ENCODE measurements at regions not wholly inside any gene's neighbourhood (a gene's known extent, or its start where the extent isn't known, plus 50 kb on each side); places are given as distances from the start of the nearest gene placed in this dataset.
"Not testable (repeated sequence)": the region's sequence is repeated elsewhere in the genome, so short reads cannot be mapped to it uniquely, and the experiment has no call there.

DNA sequence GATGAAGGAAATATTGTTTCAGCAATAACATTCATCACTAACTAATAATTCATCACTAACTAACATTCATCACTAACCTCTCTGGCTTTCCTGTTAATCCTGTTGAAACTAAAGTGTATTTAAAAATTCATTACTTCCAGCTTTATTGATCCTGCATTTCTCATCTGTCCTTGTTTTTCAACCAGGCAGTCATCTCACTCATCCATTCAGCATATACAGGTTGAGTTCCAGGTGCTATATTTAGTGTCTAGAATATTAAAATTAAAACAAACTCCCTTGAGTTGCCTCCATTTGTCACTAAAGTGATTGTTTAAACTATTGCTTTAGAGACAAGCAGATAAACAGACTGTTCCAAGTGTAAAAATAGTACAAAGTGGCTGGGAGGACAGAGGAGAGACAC, 58.1 kb downstream of the ATXN7L3B start:
- DNase-seq (ENCODE audit: low spot score) = no peak

DNA sequence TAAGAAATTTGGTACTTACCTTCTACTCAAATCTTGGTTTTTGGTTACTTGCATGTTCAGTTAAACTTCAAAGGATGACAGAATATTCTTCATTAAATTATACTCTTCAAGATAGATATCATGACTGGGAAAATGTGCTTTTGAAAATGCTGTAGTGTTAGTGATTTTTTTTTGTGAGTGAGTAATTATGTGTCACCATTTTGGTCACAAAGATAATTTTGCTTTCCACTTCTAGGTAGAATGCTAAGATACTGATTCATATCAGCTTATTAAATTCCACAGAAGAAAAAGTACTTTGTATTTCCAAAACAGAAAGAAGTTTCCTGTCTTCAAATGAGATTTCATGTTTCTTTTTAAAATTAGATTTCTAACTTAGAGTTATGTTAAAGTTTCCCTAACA, 61.2 kb downstream of the ATXN7L3B start:
- DNase-seq (ENCODE audit: low spot score) = no peak

DNA sequence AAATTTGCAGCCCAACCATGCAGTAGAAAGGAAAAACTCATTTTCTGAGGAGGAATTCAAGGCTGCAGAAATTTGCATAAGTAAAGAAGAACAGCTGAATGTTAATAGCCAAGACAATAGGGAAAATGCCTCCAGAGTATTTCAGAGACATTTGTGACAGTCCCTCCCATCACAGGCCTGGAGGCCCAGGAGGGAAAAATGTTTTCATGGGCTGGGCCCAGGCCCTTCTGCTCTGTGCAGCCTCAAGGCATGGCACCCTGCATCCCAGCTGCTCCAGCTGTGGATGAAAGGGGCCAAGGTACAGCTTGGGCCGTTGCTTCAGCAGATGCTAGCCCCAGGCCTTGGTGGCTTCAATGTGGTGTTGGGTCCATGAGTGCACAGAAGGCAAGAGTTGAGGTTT, 62.3 kb downstream of the ATXN7L3B start:
- no peak for DNase-seq (ENCODE audit: low spot score)

DNA sequence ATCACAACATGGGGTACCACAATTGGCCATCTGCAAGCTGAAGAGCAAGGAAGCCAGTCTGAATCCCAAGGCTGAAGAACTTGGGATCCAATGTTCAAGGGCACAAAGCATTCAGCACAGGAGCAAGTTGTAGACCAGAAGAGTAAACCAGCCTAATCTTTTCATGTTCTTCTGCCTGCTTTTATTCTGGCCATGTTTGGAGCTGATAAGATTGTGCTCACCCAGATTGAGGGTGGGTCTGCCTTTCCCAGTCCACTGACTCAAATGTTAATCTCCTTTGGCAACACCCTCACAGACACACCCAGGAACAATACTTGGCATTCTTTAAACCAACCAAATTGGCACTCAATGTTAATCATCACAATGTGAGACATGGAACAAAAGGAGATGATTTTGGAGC, 63.2 kb downstream of the ATXN7L3B start:
- not testable (repeated sequence) for DNase-seq (ENCODE audit: low spot score)

DNA sequence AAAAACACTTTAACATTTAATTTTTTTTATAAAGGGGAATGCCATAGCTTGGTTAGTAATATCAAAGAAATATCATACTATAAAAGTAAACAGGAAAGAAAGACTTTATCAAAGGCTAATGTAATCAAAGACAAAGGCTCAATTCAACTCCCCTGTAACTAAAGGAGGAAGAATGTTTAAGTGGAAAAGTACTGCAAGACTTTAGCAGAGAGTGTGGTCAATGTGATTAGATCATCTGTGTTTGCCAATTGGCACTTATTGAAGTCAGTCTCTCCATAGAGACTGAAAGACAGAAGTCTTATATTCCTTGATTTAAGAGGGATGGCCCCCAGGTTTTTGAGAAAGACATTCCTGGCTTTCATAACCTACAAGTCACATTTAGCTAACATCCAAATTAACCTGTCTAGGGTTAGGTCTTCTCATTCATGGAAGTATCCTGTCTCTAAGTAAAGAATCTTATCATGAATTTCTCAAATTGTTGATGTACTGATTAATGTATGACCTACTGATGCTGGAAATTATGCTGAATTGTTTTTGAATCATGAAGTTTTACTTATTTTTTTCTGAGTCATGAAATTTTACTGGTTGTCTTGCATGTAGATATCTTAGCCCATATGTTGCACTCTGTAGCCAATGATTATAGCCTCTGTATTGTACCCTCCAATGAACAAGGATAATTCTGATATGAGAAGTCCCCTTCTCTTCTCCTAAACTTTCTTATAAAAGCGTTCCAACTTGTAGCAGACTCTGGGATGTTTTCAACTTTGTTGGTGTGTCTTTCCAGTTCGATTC, 65.4 kb downstream of the ATXN7L3B start:
- DNase-seq (ENCODE audit: low spot score) = no peak

DNA sequence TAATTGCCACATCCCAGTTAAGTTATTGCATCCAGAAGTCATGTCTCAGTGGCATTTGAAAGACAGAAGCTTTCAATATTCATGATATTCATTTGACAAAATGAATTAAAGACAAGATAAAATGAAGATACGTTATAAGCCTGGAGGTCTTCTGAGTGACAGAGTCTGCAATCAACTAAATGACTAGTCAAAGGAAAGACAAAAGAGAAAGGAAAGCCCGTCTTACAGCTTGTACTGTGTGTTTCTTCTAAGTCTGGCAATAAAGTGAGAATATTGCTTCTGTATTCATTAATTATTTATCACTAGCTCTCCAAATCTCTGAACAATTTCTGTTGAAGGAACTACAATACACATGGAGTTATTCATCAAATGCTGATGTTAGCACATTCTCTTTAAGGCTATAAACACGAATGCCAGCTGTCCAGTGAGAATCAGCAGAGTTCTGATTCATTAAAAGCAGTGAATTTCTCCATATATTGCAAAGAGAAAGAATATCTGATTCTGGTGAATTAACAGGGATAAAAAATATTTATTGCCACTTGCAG, 70.7 kb downstream of the ATXN7L3B start:
- no peak for DNase-seq (ENCODE audit: low spot score)

DNA sequence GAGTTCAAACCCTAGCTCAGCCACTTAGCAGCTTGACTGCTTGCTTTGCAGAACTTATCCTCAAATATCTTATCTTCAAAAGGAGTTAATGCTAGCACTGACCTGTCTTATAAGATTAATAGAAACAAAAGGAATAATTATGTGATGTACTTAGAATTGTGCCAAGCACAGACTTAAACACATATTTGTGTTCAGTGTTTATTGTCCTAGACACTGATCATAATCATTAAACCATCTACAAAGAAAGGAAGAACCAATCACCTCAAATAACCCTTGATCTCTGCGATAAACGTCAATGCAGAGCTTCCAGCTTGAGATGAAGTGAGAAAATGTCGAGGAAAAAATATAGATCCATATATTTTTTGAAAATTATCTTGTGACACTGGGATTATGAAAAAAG, 73.1 kb downstream of the ATXN7L3B start:
- no peak for DNase-seq (ENCODE audit: low spot score)

DNA sequence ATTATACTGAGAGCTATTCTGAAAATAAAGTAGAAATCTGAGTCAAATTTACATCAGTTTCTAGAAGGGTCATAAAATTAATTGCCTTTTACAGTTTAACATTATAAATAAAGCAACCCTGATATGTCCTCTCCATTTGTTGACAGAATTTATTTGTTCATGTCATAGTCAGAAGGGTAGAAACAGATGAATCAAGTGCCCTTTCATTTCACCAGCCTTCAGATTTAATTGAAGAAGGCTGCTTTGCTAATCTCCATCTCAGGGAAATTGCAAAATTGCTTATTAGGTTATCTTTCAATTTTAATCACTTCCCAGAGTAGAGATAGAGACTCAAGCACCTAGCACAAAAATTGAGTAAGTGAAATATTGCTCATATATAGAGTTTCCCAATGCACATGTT, 76.8 kb downstream of the ATXN7L3B start:
- DNase-seq (ENCODE audit: low spot score) = no peak

DNA sequence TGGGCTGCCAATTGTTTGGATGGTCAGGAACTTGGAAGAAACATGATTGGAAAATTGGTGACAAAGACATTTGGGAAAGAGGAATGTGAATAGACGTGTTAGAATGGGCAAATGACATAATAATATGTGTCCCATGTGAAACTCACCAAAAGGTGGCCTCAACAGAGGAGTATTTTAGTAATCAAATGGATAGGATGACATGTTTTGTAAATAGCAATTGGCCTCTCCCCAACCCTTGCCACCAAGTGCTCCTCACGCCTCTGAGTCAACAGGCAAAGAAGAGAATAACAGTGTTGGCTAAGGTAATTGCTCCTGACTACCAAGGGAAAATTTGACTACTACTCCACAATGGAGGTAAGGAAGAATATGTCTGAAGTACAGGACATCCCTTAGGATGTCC, 81.4 kb downstream of the ATXN7L3B start:
- DNase-seq (ENCODE audit: low spot score) = no peak

DNA sequence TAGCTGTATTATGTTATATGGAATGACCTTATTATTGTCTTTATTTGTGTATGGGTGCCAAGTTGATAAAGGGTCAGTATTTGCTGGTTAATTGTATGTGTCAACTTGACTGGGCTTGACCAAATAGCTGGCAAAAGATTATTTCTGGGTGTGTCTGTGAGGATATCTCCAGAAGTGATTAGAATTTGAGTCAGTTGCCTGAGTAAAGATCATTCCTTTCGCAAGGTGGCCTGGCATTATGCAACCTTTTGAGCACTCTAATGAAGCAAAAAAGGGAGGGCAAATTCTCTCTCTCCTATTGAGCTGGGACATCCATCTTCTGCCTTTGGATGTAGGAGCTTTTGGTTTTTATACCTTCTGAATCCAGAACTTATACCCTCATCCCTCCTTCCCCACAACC, 82.2 kb downstream of the ATXN7L3B start:
- DNase-seq (ENCODE audit: low spot score) = no peak

DNA sequence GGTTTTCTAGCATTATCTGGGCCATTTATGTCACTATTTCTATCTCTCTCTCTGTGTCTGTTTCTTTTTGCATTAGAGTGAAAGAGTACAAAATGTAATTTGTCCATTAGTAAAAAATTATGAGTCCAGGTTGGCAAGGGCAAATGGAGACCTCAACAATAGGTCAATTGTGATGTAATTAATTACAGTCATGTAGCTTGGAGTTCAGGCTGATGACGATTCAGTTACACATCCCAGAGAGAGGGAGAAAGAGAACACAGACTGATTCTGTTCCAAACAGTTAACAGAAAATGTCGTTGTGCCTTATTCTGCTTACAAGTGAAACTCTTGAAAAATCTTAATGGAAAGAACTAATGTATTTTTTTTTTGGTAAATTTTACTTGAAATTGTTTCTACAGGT, 83.3 kb downstream of the ATXN7L3B start:
- no peak for DNase-seq (ENCODE audit: low spot score)

DNA sequence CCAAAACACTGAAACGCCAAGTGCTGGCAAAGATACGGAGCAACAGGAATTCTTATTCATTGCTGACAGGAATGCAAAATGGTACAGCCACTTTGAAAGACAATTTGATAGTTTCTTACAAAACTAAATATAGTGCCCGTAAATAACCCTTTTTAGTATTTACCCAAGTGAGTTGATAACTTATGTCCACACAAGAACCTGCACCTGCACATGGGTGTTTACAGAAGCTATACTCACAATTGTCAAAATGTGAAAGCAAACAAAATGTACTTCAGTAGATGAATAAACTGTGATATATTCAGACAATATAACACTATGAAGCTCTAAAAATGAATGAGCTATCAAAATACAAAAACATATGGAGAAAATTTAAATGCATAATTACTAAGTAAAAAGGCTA, 86.6 kb downstream of the ATXN7L3B start:
- DNase-seq (ENCODE audit: low spot score) = no peak

DNA sequence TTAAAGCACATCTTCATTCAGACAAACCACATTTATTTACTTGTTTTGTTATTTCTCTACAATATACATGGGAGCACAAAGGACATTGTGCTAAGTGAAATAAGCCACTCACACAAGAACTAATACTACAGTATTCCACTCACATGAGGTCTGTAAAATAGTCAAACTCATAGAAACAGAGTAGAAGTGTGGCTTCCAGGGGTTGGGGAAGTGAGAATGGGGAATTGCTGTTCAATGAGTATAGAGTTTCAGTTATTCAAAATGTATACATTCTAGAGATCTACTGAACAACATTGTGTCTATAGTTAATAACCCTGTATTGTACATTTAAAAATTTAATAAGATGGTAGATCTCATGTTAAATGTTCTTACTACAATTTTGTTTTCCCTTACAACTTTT, 88.8 kb downstream of the ATXN7L3B start:
- DNase-seq (ENCODE audit: low spot score) = no peak

DNA sequence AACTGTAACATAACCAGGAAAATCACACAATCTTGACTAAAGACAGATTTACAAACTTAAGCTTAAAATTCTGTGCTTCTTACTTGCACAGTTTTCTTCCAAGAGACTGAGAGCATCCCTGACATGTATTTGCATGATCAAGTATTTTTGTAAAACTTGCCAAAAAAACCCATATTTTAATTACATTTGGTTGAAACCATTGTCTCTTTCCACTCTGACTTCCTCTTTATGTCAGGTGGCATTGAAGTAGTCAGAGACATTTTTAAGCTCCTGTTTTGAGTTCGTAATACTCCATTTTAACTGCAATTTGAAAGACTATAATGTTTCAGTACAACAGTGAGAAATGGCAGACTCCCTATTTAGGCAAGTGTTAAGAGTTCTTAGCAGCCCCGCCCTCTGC, 103.6 kb downstream of the ATXN7L3B start:
- no peak for DNase-seq (ENCODE audit: low spot score)

DNA sequence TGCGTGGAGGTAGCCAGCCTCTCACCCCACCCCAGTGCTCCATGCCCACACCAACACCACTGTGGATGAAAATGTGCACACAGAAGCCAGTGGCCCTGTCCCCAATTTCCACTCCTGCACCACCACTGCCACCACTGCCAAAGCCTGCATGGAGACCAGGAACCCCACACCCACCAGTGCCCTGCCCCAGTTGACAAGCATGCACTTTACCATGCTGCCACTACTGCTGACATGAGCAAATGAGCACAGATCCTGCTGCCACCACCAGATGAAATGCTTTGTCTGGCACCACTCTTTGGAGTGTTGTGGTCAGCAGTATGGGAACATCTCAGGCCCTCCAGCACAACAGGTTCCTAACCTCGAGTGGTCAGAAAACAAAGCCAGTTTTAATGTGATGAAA, 104.1 kb downstream of the ATXN7L3B start:
- DNase-seq (ENCODE audit: low spot score) = no peak

DNA sequence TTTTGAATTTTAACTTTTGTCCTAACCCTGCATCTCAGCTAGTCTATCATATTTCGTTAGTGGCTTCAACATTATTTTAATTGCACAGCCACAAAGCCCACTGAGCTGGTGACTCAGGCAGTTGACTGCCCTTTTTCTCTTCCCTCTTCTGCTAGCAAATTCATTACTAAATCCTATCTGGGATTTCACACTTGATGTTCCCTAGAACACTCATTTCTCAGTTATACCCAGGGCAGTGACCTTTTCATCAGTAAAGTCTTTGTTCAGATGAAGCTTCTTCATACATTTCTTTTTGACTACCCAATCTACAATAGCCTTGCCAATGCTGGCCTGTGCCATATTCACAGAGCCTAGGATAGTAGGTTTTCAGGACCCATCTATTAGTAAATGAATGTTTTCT, 107.0 kb downstream of the ATXN7L3B start:
- no peak for DNase-seq (ENCODE audit: low spot score)

DNA sequence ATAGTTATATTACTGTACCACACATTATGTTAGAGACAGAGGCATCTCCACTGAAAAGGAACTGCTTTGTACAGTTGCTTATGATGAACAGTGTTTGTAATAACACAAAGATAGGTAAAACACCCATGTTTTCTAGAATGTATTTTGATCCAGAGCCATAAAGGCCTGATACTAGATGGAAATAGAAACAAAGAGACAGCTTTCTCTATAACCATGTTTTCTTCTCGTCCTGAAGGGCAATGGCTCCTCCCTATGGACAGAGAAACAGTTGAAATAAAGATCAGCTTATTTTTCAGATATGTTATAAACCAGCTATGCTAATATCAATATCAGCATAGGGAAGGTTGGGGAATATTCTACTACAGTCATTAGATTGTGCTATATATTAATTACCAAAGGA, 109.2 kb downstream of the ATXN7L3B start:
- peak; percentile 39 for DNase-seq (ENCODE audit: low spot score)

DNA sequence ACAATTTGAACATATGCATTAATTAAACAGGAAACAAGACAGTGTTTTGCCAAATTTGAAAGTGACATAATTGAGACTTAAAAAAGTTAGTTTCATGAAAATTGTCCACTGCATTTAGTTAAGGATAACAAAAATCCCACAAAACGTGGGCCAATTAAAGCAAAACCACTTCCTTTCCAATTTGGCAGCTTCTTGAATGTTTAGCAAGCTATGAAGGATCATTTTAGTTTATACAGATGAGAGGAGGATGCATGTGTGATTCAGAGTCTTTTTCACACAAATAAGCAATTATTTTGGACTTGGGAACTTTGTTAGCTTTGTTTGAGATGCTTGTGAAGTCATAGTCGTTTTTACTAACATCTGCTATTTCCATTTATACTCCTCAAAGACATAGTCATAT, 109.6 kb downstream of the ATXN7L3B start:
- no peak for DNase-seq (ENCODE audit: low spot score)

DNA sequence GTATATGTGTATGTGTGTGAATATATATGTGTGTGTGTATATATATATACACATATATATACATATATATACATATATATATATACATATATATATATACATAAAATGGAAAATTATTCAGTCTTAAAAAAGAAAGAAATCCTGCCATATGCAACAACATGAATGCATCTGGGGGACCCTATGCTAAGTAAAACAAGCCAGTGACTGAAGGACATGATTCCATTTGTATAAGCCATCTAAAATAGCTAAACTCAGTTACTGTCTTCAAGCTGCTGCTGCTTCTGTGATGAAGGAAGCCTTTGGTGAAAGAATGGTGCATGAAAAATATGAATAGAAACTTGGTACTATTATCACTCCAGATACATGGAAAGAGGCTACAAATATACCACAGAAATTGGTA, 118.6 kb downstream of the ATXN7L3B start:
- DNase-seq (ENCODE audit: low spot score) = no peak

DNA sequence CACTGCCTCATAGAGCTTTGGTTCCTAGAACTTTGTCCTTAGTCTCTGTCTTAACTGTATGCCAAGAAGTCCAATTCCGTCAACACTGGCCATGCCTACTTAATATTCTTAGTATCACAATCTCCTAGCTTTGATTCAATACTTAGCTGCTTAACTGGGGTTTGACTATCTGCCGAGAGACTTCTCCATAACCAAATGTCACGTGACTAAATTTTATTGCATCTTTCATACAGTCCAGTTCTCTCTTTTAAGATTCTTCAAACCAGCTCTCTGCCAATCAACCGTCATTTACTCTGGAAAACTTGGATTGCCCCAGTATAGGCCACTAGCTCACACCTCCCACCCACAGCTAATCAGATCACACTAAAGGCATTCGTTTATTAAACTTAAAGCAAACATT, 122.8 kb downstream of the ATXN7L3B start:
- no peak for DNase-seq (ENCODE audit: low spot score)

DNA sequence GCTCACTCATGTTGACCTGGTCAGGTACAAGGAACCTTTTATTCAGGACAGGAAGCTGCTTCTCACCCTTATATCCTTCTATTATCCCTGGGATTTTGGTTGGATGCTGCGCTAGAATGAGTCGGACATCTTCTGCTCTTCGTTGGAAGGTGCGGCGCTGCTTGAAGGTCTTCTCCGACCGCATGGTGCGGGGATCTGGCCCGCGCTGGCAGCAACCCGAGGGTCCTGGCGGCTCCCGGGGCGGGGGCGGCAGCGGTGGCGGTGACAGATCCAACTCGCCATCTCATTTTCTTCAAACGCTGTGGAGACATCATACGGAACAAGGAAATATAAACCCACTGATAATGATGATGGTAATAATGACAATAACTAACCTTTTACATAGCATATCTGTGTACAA, 126.3 kb downstream of the ATXN7L3B start:
- no peak for DNase-seq (ENCODE audit: low spot score)

DNA sequence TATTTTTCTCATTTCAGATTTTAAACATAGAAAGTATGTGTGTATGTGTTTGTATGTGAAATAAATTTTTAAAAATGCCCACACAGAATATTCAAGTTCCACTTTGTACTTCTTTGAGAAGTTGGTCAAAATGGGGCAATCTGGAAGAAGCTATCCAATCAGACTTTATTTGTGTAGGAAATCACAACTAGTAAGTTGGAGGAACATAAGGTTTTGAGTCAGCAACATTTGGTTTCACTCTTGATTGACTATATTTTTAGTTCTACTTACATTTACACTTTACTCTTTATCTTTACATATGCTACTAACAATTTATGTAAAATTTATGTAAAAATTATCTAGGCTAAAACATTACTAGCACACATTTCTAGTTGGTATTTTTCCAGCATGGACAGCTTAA, 128.1 kb downstream of the ATXN7L3B start:
- no peak for DNase-seq (ENCODE audit: low spot score)

DNA sequence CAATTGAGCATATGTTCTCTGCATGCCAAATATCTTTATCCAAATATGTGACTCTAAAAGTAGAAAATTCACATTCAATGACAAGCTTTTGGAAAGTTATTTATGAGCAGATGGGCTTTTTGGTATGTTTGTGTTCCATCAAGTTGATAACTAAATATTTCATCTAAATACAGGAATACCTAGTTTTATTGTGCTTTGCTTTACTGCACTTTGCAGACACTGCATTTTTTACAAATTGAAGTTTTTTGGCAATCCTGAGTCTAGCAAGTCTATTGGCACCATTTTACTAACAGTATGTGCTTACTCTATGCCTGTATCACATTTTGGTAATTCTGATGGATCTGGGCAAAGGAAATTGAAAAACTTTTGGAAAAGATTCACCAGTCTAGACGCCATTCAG, 133.8 kb downstream of the ATXN7L3B start:
- no peak for DNase-seq (ENCODE audit: low spot score)

DNA sequence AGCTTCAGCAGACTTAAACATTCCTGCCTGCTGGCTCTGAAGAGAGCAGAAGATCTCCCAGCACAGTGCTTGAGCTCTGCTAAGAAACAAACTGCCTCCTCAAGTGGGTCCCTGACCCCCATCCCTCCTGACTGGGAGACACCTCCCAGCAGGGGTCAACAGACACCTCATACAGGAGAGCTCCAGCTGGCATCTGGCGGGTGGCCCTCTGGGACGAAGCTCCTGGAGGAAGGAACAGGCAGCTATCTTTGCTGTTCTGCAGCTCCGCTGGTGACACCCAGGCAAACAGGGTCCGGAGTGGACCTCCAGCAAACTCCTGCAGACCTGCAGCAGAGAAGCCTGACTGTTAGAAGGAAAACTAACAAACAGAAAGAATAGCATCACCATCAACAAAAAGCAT, 139.3 kb downstream of the ATXN7L3B start:
- DNase-seq (ENCODE audit: low spot score) = not testable (repeated sequence)

Measured in umbilical cord (tissue), 1 donor.